WTC11 (cell line): ENCODE measurements at regions not wholly inside any gene's neighbourhood (a gene's known extent, or its start where the extent isn't known, plus 50 kb on each side); places are given as distances from the start of the nearest gene placed in this dataset.

Source experiments
- CTCF ChIP-seq: fragments of 200-600 bp; IDR thresholded peaks from 2 replicates; pipeline ENCODE4 v1.8.0; 2022; ENCODE audit warnings: antibody characterized with exemption
- ETV6 ChIP-seq: sonication (generic); formaldehyde crosslinking; IDR thresholded peaks from 2 replicates; pipeline ENCODE4 v1.8.1; 2022; ENCODE audit warnings: mild to moderate bottlenecking, missing genetic modification reagents
- FOXP4 ChIP-seq: sonication (generic); formaldehyde crosslinking; IDR thresholded peaks from 2 replicates; pipeline ENCODE4 v1.8.0; 2022; ENCODE audit warnings: mild to moderate bottlenecking, missing genetic modification reagents
- JUN ChIP-seq: sonication (generic); formaldehyde crosslinking; IDR thresholded peaks from 2 replicates; pipeline ENCODE4 v1.8.0; 2023; ENCODE audit warnings: mild to moderate bottlenecking, missing genetic modification reagents
- MAX ChIP-seq: sonication (generic); formaldehyde crosslinking; IDR thresholded peaks from 2 replicates; pipeline ENCODE4 v1.8.0; 2022; ENCODE audit warnings: mild to moderate bottlenecking, missing genetic modification reagents
- TCF7 ChIP-seq: sonication (generic); formaldehyde crosslinking; IDR thresholded peaks from 2 replicates; pipeline ENCODE4 v1.8.0; 2022; ENCODE audit warnings: mild to moderate bottlenecking, low read depth, missing genetic modification reagents, moderate library complexity
- TEAD4 ChIP-seq: sonication (generic); formaldehyde crosslinking; IDR thresholded peaks from 2 replicates; pipeline ENCODE4 v1.8.0; 2022; ENCODE audit warnings: mild to moderate bottlenecking, missing genetic modification reagents
- USF2 ChIP-seq: sonication (generic); formaldehyde crosslinking; IDR thresholded peaks from 2 replicates; pipeline ENCODE4 v1.8.1; 2023; ENCODE audit warnings: mild to moderate bottlenecking, missing genetic modification reagents, moderate library complexity
- ZNF416 ChIP-seq: fragments of 250-450 bp; sonication (Bioruptor Pico); IDR thresholded peaks from 2 replicates; pipeline ENCODE4 v1.9.0; 2021; ENCODE audit warnings: mild to moderate bottlenecking, inconsistent platforms

- no peak for TF ChIP-seq ETV6 (CRISPR knock-in tag)
- TF ChIP-seq CTCF: no peak
- TF ChIP-seq MAX (CRISPR knock-in tag): no peak
- no peak for TF ChIP-seq FOXP4 (CRISPR knock-in tag)
- no peak for TF ChIP-seq ZNF416 (CRISPR knock-in tag)
- no peak for TF ChIP-seq TCF7
- TF ChIP-seq TEAD4 (CRISPR knock-in tag): no peak
- no peak for TF ChIP-seq JUN (CRISPR knock-in tag)
- no peak for TF ChIP-seq USF2
These were observed 59.6 kb upstream of the FOXN2 start for GRCh38 chr2:48254839-48255238.
